Kidney (tissue), 13 donors: ENCODE measurements at regions not wholly inside any gene's neighbourhood (a gene's known extent, or its start where the extent isn't known, plus 50 kb on each side); places are given as distances from the start of the nearest gene placed in this dataset.

ENCODE experiments used
- DNase-seq, 5 donors: peaks; one replicate each; pipeline ENCODE4 v3.0.0-alpha.2; 2013 to 2020
- FAIRE-seq: peaks from 2 replicates; lab custom pipeline; 2012; peaks lifted over from hg19 to GRCh38; lab: Jason Lieb, UNC
- H3K27ac ChIP-seq, 2 donors: one replicate each; pipeline ENCODE4 v1.7.0; 2013; ENCODE audit warnings: low read depth in 2 of 2, low read length in 2 of 2, inconsistent platforms in 1 of 2
- H3K27me3 ChIP-seq: one replicate; pipeline ENCODE4 v1.7.1; 2013; ENCODE audit warnings: low read length, inconsistent platforms; ENCODE audit not compliant: control insufficient read depth, insufficient read depth
- H3K36me3 ChIP-seq, 3 donors: one replicate each; pipeline versions ENCODE4 v1.7.0 to v1.7.1; 2013; ENCODE audit warnings: low read length in 3 of 3, control low read depth in 1 of 3, inconsistent platforms in 1 of 3; ENCODE audit not compliant: insufficient read depth in 3 of 3, control insufficient read depth in 2 of 3
- H3K4me1 ChIP-seq, 3 donors: one replicate each; pipeline versions ENCODE4 v1.7.0 to v1.7.1; 2013; ENCODE audit warnings: low read length in 3 of 3, inconsistent platforms in 1 of 3, low read depth in 1 of 3; ENCODE audit not compliant: control insufficient read depth in 2 of 3, insufficient read depth in 2 of 3
- H3K4me3 ChIP-seq, 3 donors: one replicate each; pipeline versions ENCODE4 v1.7.0 to v1.8.1; 2013; ENCODE audit warnings: low read length in 3 of 3, control low read depth in 1 of 3, inconsistent platforms in 1 of 3
- H3K9ac ChIP-seq, 3 donors: one replicate each; pipeline versions ENCODE4 v1.7.0 to v1.7.1; 2013; ENCODE audit warnings: low read length in 3 of 3, control low read depth in 1 of 3, inconsistent platforms in 1 of 3
- H3K9me3 ChIP-seq, 3 donors: one replicate each; pipeline versions ENCODE4 v1.7.0 to v1.7.1; 2013; ENCODE audit warnings: low read length in 3 of 3, control low read depth in 1 of 3, inconsistent platforms in 1 of 3; ENCODE audit not compliant: control insufficient read depth in 2 of 3, insufficient read depth in 1 of 3
- CTCF ChIP-seq: IDR thresholded peaks from 3 replicates; pipeline ENCODE4 v1.5.1; 2012; ENCODE audit warnings: mild to moderate bottlenecking, moderate library complexity, borderline replicate concordance; ENCODE audit not compliant: insufficient read depth; ENCODE audit errors: extremely low read depth
- intact Hi-C: fragments of 100-400 bp; cut with DNase I; formaldehyde crosslinking; loops from one replicate; pipeline ENCODE4 v1.11.1; 2022
- donor health status: control.
- donor health status: control.
- donor health status: control.
- donor health status: control.
- donor health status: control.
- donor health status: DM: yes; HTN: yes; CAD: no.
- donor health status: Normal renal cell carcinoma (clear cell type).

- no peaks in the 10 kb centered on the region for H3K36me3 ChIP-seq
These were observed 185.4 kb upstream of the GUCY1A2 start for GRCh38 chr11:107203656-107204055.

GRCh38 chr11:107202241-107202640, 184.0 kb upstream of the GUCY1A2 start:
- intact Hi-C loops = no loop called here

More at GRCh38 chr11:107203656-107204055, 185.4 kb upstream of the GUCY1A2 start:
- FAIRE-seq (no peak), DNase-seq (no peak)
- TF ChIP-seq CTCF = no peak
- Histone ChIP-seq H3K4me1 (no peaks in the 10 kb centered on the region), H3K9ac (no peak overlapping the region), H3K9me3 (no peaks in the 10 kb centered on the region), H3K4me3 (no peak overlapping the region), H3K27me3 (no peaks in the 10 kb centered on the region), H3K27ac (no peak overlapping the region)
- intact Hi-C loops = no loop called here

DNA sequence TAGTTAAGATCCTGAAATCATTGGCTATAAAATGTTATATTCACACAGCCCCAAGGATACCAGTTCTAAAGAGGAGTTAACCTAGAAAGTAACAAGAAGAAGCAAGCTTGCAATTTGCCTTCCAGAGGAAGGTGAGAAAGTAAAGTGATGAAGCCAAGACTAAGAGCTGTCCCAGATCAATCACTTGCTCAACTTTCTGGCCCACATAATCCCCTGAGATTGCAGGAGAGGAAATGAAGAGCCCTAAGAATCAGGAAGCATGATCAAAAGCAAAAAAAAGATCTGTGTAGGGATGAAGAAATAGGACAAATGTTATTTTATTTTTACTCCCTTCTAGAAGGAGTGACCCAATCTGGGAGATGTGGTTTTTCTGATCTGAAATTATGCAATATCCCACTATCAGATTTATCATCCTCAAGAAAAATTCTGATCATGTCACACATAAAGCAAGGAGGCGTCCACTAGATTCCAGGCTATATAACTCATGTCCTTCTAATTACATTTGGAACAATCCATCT, 180.3 kb upstream of the GUCY1A2 start:
- FAIRE-seq (no peak), DNase-seq (no peak)
- H3K9ac ChIP-seq = no peak overlapping the region
- H3K36me3 ChIP-seq = no peaks in the 10 kb centered on the region
- H3K4me1 ChIP-seq = no peaks in the 10 kb centered on the region
- H3K27me3 ChIP-seq = no peaks in the 10 kb centered on the region
- TF ChIP-seq CTCF = no peak
- no peak overlapping the region for H3K4me3 ChIP-seq
- intact Hi-C loops = no loop called here
- no peak overlapping the region for H3K27ac ChIP-seq
- H3K9me3 ChIP-seq = no peaks in the 10 kb centered on the region

More at GRCh38 chr11:107202241-107202640, 184.0 kb upstream of the GUCY1A2 start:
- Histone ChIP-seq H3K36me3 (no peaks in the 10 kb centered on the region), H3K9me3 (no peaks in the 10 kb centered on the region), H3K4me1 (no peaks in the 10 kb centered on the region), H3K27ac (no peak overlapping the region), H3K4me3 (no peak overlapping the region), H3K27me3 (no peaks in the 10 kb centered on the region), H3K9ac (no peak overlapping the region)
- no peak for FAIRE-seq
- no peak for TF ChIP-seq CTCF
- no peak for DNase-seq

GRCh38 chr11:107197932-107198331, 179.7 kb upstream of the GUCY1A2 start:
- H3K27ac ChIP-seq = no peak overlapping the region
- intact Hi-C loops = no loop called here

More at GRCh38 chr11:107197932-107198331, 179.7 kb upstream of the GUCY1A2 start:
- no peak overlapping the region for H3K9ac ChIP-seq
- FAIRE-seq (no peak), DNase-seq (no peak)
- H3K9me3 ChIP-seq = no peaks in the 10 kb centered on the region
- no peaks in the 10 kb centered on the region for H3K4me1 ChIP-seq
- no peak for TF ChIP-seq CTCF
- H3K4me3 ChIP-seq = no peak overlapping the region
- no peaks in the 10 kb centered on the region for H3K27me3 ChIP-seq
- no peaks in the 10 kb centered on the region for H3K36me3 ChIP-seq
